ENCODE measurements at regions not wholly inside any gene's neighbourhood (a gene's known extent, or its start where the extent isn't known, plus 50 kb on each side); places are given as distances from the start of the nearest gene placed in this dataset.

DNA sequence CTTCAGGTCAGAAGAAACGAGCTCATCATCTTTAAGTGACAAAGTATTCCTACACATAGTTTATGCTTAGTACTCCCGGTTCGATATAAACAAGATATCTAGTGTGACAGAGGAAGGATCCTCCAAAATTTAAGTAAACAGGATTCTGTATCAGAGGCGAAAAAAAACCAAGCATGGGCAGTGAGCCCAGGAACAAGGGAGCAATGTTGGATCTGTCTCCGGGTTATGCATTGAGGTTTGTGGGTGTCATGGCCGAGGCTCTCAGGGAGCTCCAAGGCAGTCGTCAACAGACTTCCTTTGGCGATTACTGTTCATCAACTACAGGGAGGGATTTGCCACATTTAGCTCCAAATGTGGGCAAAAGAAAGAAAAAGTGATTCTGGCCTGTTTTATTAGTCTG, 319.5 kb downstream of the CBLN4 start:
- no peak for TF ChIP-seq POLR2A (IDR thresholded peaks at IDR 0.05)
- TF ChIP-seq EP300 (IDR thresholded peaks at IDR 0.05) = no peak
